HG02884 (cell line): ENCODE measurements at regions not wholly inside any gene's neighbourhood (a gene's known extent, or its start where the extent isn't known, plus 50 kb on each side); places are given as distances from the start of the nearest gene placed in this dataset.
"Not testable (repeated sequence)": the region's sequence is repeated elsewhere in the genome, so short reads cannot be mapped to it uniquely, and the experiment has no call there.

Source experiments
- ATAC-seq: cut with Tn5 transposase; IDR thresholded peaks from one replicate; pipeline ENCODE4 v1.9.1; 2021; ENCODE audit warnings: mild to moderate bottlenecking, moderate library complexity; ENCODE audit not compliant: unreplicated experiment

DNA sequence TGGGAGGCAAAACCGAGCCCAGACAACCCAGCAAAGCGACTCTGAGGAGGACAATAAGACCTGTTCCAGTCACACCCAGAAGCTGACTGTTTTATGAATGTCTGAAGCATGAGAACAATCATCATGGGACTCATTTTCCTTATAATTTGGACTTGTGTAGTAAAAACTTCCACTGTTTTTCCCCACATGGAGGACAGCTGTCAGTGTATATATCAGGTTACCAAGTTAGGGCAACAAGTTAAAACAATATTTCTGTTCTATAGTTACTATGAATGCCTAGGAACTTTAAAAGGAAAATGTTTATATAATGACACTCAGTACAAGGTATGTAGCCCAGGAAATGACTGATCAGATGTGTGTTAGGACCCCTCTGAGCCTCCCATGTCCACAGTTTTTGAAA lies 528.2 kb upstream of the TSPY4 start:
- no peak for ATAC-seq

DNA sequence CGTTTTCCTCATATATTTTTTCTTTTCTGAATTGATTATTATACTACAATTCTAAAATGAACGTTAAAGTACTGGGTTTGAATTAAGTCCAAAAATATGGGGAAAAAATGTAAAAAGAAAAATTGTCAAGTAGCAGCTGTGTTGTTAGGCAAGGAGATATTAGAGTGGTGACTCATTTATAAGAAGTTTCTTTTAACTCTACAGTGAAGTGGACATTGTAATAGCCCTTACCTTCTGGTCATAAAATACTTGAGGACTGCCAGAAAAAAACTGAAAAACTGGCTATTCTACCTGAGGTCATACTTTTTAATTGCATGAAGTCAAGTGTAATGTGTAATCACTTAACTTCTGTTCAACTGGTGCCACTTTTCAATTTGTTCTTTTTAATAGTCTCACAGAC lies 523.1 kb upstream of the TSPY4 start:
- ATAC-seq = no peak

- ATAC-seq = no peak
Measured at GRCh38 chrY:8815616-8816015, 521.6 kb upstream of the TSPY4 start.

DNA sequence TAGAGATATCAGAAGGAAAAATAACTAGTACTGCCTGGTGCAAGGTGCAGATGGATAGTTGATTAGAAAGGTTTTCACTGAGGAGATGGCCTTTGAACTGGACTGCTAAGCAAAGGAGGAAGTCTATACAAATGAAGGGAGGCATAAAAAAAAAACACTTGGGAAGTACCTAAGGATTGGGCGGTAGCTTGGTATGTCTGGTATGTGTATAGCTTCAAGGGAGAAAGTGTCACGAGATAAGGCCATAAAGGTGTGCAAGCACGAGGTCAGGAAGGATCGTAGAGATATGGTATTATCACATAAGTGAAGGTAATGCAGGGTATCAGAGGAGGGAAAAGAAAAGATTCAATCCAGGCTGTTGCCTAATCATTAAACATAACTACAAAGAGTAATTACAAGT lies 517.2 kb upstream of the TSPY4 start:
- ATAC-seq = no peak

DNA sequence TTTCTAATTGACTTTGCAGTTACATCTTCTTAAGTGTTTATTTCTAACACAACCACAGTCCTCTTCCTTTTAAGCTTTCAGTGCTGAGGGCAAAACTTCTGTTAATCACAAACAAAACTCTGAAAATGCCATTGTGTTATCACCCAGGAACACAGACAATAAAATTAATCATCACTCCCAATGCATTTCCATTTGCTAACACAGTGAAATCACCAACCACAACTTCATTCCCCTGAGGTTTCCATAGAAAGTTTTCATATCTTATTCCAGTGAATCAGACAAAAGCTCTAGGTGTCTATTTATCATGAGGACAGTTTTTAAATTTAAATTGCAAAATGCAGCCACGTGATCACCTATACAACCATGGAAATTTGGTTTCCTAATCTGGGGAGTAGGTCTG lies 516.2 kb upstream of the TSPY4 start:
- no peak for ATAC-seq

GRCh38 chrY:8852278-8852677 lies 485.0 kb upstream of the TSPY4 start:
- ATAC-seq = no peak

GRCh38 chrY:8888371-8888770 lies 448.9 kb upstream of the TSPY4 start:
- no peak for ATAC-seq

- no peak for ATAC-seq
Measured at GRCh38 chrY:8897876-8898275, 439.4 kb upstream of the TSPY4 start.

GRCh38 chrY:8905141-8905540 lies 432.1 kb upstream of the TSPY4 start:
- no peak for ATAC-seq

DNA sequence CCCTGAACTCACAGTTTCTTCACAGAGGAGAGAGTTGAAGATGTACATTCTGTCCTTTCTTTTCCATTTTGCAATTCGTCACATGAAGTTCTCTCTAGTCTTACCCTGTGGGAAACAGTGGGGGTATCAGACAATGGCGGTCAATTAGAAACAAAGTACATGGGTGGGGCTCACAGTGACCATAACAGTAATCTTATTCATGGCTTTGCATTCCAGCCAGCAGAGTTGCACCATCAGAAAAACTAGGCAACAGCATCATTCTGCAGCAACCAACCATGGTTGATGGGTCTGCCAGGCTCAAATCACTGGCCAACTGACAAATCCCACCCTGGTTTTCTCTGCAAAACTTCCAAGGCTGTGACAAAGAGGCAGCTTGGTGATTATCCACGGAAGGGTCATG lies 414.7 kb upstream of the TSPY4 start:
- ATAC-seq = not testable (repeated sequence)
